ENCODE measurements at regions not wholly inside any gene's neighbourhood (a gene's known extent, or its start where the extent isn't known, plus 50 kb on each side); places are given as distances from the start of the nearest gene placed in this dataset.

DNA sequence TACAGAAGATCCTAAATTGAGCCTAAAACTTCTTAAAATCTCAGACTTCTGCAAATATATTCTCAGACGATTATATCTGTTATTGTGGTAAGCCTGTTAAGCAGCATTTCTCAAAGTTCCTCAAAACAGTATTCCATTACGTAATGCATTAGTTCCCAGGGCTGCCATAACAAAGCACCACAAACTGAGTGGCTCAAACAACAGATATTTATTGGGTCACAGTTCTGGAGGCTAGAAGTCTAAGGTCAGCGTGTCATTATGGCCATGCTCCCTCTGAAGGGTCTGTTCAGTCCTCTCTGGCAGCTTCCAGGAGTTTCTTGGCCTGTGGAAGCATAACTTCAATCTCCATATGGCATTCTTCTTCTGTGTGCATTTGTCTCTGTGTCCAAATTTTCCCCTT lies 103.5 kb upstream of the ST6GALNAC5 start:
- intact Hi-C loops (cut with DNase I), result no loop called here
- 67% methylated on average over 3 of the region's 3 CpGs for WGBS
- Histone ChIP-seq H3K4me3 (ENCODE audit: low read length) (no peak overlapping the region), H3K27ac (ENCODE audit: low read length) (no peak overlapping the region), H3K4me1 (ENCODE audit: control insufficient read depth, insufficient read depth, low read length) (no peaks in the 10 kb centered on the region), H3K9me3 (ENCODE audit: control insufficient read depth, low read length) (no peaks in the 10 kb centered on the region), H3K27me3 (ENCODE audit: control insufficient read depth, insufficient read depth) (no peaks in the 10 kb centered on the region)
- ATAC-seq (peak; percentile 18 to 40), DNase-seq (no peak)

DNA sequence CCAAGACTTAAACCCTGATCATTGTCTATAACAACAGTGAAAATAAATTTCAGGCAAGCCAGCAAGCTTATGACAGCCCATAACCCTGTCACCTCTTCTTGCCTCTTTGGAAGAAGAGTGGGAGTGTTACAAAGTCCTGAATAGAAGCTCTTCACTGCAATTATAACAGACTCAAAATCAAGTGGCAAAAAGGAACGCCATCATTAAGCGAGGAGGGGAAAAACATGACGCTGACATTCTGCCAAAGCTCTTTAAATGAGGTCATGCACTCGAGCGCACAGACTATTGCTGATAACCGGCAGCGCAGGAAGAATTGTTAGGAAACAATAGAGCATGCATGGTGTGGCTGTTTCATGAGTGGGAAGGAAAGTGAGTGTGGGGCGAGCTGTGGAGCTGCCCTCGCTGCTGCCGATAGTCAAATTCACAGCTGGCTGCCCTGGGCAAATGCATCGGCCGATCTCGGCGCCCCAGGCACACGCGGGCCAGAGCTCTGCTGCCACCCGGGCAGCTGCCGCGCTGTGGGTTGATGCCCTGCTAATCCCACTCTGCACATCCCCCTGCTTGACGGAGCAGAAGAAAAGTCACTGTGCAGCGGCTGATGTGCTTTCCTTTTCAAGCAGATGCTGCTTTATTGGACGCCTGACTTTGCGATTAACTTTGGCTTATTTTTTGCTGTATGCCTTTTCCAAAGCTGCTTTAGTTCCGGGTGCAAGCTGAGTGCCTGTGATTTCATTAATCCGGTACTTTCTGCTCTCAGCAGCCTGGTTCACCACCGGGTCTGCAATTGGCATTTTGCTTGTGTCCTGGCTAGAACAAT lies 102.4 kb upstream of the ST6GALNAC5 start:
- intact Hi-C loops (cut with DNase I), result no loop called here
- H3K27me3 ChIP-seq (ENCODE audit: control insufficient read depth, insufficient read depth), result no peaks in the 10 kb centered on the region
- H3K4me1 ChIP-seq (ENCODE audit: control insufficient read depth, insufficient read depth, low read length), result no peaks in the 10 kb centered on the region
- no peaks in the 10 kb centered on the region for H3K9me3 ChIP-seq (ENCODE audit: control insufficient read depth, low read length)
- WGBS, result 12% methylated on average over 26 of the region's 26 CpGs
- no peak overlapping the region for H3K27ac ChIP-seq (ENCODE audit: low read length)
- peak in 2 of 3 donors; percentile 49 to 66 for DNase-seq
- peak overlapping the region; percentile 25 for H3K4me3 ChIP-seq (ENCODE audit: low read length)
- ATAC-seq, result peak; percentile 84 to 87

DNA sequence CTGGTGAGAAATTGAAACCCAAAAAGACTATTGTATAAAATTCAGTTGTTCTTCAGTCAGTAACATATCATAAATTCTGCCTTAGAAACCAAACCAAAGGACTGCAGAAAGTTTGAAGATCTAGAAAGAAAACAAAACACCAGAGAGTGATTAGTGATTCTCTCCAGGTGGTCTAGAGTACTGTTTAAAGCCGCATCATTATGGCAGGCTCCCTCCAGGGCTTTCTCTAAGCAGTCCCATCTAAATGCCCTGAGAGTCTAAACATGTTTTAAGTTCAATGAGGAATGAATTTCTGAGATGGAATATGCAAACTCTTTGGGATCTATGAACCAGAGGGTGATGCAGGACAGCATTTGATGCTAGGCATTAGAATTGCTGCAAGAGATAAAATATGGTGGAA lies 100.9 kb upstream of the ST6GALNAC5 start:
- Histone ChIP-seq H3K4me3 (ENCODE audit: low read length) (no peak overlapping the region), H3K27me3 (ENCODE audit: control insufficient read depth, insufficient read depth) (no peaks in the 10 kb centered on the region), H3K4me1 (ENCODE audit: control insufficient read depth, insufficient read depth, low read length) (no peaks in the 10 kb centered on the region), H3K27ac (ENCODE audit: low read length) (no peak overlapping the region), H3K9me3 (ENCODE audit: control insufficient read depth, low read length) (no peaks in the 10 kb centered on the region)
- 90% methylated on average over 1 of the region's 1 CpG for WGBS
- ATAC-seq, result no peak
- intact Hi-C loops (cut with DNase I), result no loop called here
- no peak for DNase-seq

DNA sequence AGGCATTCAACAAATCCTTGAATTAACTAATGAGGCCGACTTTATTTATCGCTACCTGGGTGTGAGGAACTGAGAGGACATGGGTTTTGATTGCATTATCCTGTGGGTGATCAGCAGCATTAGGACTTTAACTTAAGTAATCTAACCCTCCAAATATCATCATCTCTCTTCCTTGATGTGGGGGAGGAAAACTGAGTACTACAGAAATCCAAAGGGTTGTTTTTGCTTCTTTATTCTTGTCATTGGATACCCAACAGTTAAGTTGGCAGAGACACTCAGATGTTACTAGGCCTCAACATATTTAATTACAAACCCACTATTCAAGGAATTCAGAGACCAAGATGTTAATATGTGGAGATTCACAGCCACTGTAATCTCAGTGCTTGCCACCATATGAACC lies 97.4 kb upstream of the ST6GALNAC5 start:
- no peaks in the 10 kb centered on the region for H3K4me1 ChIP-seq (ENCODE audit: control insufficient read depth, insufficient read depth, low read length)
- WGBS, result 92% methylated on average over 2 of the region's 2 CpGs
- no peaks in the 10 kb centered on the region for H3K27me3 ChIP-seq (ENCODE audit: control insufficient read depth, insufficient read depth)
- no peak overlapping the region for H3K27ac ChIP-seq (ENCODE audit: low read length)
- ATAC-seq, result no peak
- H3K4me3 ChIP-seq (ENCODE audit: low read length), result no peak overlapping the region
- H3K9me3 ChIP-seq (ENCODE audit: control insufficient read depth, low read length), result no peaks in the 10 kb centered on the region
- intact Hi-C loops (cut with DNase I), result no loop called here
- no peak for DNase-seq

DNA sequence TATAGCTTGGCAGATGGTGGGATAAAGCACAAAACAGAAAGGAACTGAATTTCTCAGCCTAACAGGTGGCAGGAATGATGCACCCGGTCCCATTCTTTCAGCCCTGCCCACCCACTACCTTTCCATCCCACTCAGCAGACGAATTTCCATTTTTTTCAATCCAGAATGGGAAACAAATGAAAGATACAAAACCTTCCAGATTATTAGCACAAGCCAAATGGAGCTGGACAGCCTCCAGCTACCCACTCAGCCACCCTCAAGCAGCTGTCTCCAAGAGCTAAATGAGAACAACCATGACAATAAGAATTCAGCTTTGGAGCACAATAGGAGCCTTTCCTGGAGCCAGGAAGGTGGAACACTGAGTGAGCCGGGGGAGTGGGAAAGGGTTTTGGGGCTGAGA lies 96.3 kb upstream of the ST6GALNAC5 start:
- H3K9me3 ChIP-seq (ENCODE audit: control insufficient read depth, low read length), result no peaks in the 10 kb centered on the region
- WGBS, result 30% methylated on average over 3 of the region's 3 CpGs
- H3K4me3 ChIP-seq (ENCODE audit: low read length), result no peak overlapping the region
- no peaks in the 10 kb centered on the region for H3K4me1 ChIP-seq (ENCODE audit: control insufficient read depth, insufficient read depth, low read length)
- intact Hi-C loops (cut with DNase I), result no loop called here
- no peak for ATAC-seq
- H3K27me3 ChIP-seq (ENCODE audit: control insufficient read depth, insufficient read depth), result no peaks in the 10 kb centered on the region
- DNase-seq, result no peak
- no peak overlapping the region for H3K27ac ChIP-seq (ENCODE audit: low read length)

DNA sequence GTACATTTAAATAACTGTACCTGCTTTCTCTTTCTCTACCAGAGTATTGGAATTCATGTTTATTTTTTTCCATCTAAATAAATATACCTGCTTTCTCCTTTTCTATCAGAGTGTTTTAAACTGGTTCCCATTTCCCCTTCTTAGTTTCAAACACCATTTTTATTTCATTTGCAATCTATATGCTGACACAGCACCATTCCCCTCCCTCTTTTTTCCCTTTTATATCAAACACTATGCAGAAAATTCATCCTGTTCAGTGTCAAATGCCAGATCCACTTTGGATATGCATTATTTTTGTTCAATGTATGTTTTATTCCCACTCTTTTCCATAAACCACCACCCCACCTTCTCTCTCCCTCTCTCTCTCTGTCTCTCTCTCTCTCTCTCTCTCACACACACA lies 85.8 kb upstream of the ST6GALNAC5 start:
- Histone ChIP-seq H3K4me3 (ENCODE audit: low read length) (no peak overlapping the region), H3K27ac (ENCODE audit: low read length) (no peak overlapping the region), H3K9me3 (ENCODE audit: control insufficient read depth, low read length) (no peaks in the 10 kb centered on the region), H3K27me3 (ENCODE audit: control insufficient read depth, insufficient read depth) (no peaks in the 10 kb centered on the region), H3K4me1 (ENCODE audit: control insufficient read depth, insufficient read depth, low read length) (no peaks in the 10 kb centered on the region)
- intact Hi-C loops (cut with DNase I), result no loop called here
- DNase-seq (no peak), ATAC-seq (no peak)

DNA sequence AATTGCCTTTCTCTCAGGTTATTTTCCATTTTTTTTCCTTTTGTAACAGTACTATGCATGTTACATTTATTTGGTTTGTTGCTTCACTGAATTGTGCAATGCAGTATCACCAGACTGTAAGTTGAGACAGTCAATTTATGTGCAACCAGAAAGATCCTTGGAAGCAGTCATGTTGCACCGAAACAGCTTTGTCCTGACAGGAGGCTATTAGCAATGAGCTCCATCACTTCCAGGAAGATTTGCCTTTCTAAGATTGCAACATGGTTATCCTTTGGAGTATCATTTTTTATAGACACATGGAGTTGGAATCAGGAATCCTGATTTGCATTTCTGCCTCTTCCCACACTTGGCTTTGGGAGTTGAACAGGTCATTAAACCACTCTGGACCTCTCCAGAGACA lies 84.5 kb upstream of the ST6GALNAC5 start:
- ATAC-seq, result no peak
- intact Hi-C loops (cut with DNase I), result no loop called here
- Histone ChIP-seq H3K4me3 (ENCODE audit: low read length) (no peak overlapping the region), H3K9me3 (ENCODE audit: control insufficient read depth, low read length) (no peaks in the 10 kb centered on the region), H3K27ac (ENCODE audit: low read length) (no peak overlapping the region), H3K4me1 (ENCODE audit: control insufficient read depth, insufficient read depth, low read length) (no peaks in the 10 kb centered on the region), H3K27me3 (ENCODE audit: control insufficient read depth, insufficient read depth) (no peaks in the 10 kb centered on the region)
- DNase-seq, result no peak
- 81% methylated on average over 1 of the region's 1 CpG for WGBS

DNA sequence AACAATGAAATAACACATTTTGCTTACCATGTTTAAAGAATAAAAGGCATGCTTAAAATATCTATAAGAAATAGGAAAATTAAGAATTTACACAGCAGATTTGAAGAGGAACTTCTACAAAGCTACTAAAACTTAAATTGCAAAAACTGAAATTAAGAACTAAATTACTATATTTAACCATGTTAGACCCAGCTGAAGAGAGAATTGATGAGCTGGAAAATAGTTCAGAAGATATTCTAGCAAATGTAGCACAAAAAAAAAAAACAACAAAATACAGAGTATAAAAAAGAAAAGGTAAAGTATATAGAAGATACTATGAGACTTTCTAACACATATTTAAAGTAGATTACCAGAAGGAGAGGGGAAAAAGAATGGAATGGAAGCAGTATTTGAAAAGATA lies 82.8 kb upstream of the ST6GALNAC5 start:
- Histone ChIP-seq H3K9me3 (ENCODE audit: control insufficient read depth, low read length) (no peaks in the 10 kb centered on the region), H3K27ac (ENCODE audit: low read length) (no peak overlapping the region), H3K4me3 (ENCODE audit: low read length) (no peak overlapping the region), H3K4me1 (ENCODE audit: control insufficient read depth, insufficient read depth, low read length) (no peaks in the 10 kb centered on the region), H3K27me3 (ENCODE audit: control insufficient read depth, insufficient read depth) (no peaks in the 10 kb centered on the region)
- ATAC-seq (no peak), DNase-seq (no peak)
- intact Hi-C loops (cut with DNase I), result no loop called here

DNA sequence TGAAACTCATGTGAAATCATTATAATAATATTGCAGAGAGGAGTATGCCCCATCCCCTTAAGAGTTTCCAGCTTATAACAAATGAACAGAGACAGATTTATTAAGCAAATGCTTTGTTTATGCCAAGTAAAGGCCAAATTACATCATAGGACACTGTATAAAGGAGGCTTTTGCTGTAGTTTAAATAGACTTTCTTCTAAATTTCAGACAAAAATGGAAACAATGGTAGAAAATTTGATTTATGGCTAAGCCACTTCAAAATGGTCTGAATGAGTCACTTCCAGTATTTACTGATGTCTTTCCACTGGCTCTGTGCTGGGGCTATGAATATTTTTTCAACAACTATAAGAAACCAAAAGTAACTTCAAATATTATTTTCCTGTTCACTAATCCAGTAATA lies 81.1 kb upstream of the ST6GALNAC5 start:
- H3K4me3 ChIP-seq (ENCODE audit: low read length), result no peak overlapping the region
- DNase-seq, result no peak
- no peak overlapping the region for H3K27ac ChIP-seq (ENCODE audit: low read length)
- no peak for ATAC-seq
- H3K27me3 ChIP-seq (ENCODE audit: control insufficient read depth, insufficient read depth), result no peaks in the 10 kb centered on the region
- intact Hi-C loops (cut with DNase I), result no loop called here
- H3K4me1 ChIP-seq (ENCODE audit: control insufficient read depth, insufficient read depth, low read length), result no peaks in the 10 kb centered on the region
- no peaks in the 10 kb centered on the region for H3K9me3 ChIP-seq (ENCODE audit: control insufficient read depth, low read length)

DNA sequence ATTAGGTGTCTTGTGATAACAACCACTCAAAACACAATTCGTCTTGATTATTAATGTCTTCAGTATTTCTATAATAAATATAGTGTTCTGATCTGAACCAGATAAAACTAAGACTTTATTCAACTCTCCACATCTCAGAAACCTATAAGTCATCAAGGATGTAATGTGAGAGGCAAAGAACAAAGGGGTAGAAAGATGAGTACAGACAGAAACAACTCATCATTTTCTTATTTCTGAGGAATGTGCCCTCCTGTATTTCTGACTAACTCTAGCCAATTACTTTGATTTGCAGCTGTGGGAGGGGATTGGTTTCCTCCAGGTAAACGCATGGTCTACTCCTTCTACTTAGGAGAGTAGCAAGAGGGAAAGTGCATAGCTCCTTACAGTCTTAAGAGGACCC lies 73.7 kb upstream of the ST6GALNAC5 start:
- intact Hi-C loops (cut with DNase I), result no loop called here
- Histone ChIP-seq H3K4me1 (ENCODE audit: control insufficient read depth, insufficient read depth, low read length) (no peaks in the 10 kb centered on the region), H3K4me3 (ENCODE audit: low read length) (no peak overlapping the region), H3K27me3 (ENCODE audit: control insufficient read depth, insufficient read depth) (no peaks in the 10 kb centered on the region), H3K27ac (ENCODE audit: low read length) (no peak overlapping the region), H3K9me3 (ENCODE audit: control insufficient read depth, low read length) (no peaks in the 10 kb centered on the region)
- DNase-seq, result no peak
- no peak for ATAC-seq
- WGBS, result 80% methylated on average over 2 of the region's 2 CpGs

DNA sequence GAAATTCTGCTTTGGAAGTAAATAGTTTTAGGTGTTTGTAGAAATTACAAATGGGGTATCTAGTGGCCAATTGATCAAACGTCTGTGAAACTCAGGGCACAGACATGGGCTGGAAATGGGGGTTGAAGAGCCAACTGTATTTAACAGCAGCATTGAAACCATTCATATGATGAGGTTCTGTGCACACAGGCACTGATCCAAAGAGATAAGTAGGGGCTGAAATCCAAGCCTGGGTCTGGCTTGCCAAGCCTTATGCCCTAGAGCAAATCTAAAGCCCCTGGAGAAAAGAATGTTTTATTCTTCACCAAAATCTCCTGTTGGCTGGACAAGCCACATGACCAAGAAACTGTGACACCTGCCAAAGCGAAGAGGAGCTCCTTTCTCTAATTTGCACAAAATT lies 67.6 kb upstream of the ST6GALNAC5 start:
- H3K9me3 ChIP-seq (ENCODE audit: control insufficient read depth, low read length), result no peaks in the 10 kb centered on the region
- H3K4me1 ChIP-seq (ENCODE audit: control insufficient read depth, insufficient read depth, low read length), result no peaks in the 10 kb centered on the region
- WGBS, result 46% methylated on average over 2 of the region's 2 CpGs
- DNase-seq (peak in 1 of 3 donors; percentile 55), ATAC-seq (peak in 1 of 2 donors; percentile 48)
- H3K27me3 ChIP-seq (ENCODE audit: control insufficient read depth, insufficient read depth), result no peaks in the 10 kb centered on the region
- intact Hi-C loops (cut with DNase I), result loop anchor here in 1 of 4 donors (5.0 kb wide), 1 partner anchor 33 kb away; no protein-coding TSS in a partner anchor
- H3K27ac ChIP-seq (ENCODE audit: low read length), result no peak overlapping the region
- no peak overlapping the region for H3K4me3 ChIP-seq (ENCODE audit: low read length)

DNA sequence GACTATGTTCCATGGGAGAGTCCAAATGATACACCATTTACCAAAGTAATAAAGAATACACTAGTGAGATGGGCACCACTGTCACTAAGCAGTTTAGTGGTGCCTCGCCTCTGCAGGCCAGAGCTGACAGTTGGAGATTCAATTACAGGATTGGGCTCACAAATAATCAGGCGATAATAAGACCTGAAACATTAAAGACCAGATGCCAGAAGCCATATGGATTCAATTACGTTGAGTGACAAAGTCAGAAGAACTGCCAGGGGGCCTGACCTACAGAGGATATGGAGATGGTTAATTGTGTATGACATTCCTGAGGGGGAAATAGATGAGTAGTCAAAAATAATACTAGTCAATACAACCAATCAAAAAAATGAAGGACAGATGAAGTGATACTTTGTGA lies 65.2 kb upstream of the ST6GALNAC5 start:
- intact Hi-C loops (cut with DNase I), result no loop called here
- H3K9me3 ChIP-seq (ENCODE audit: control insufficient read depth, low read length), result no peaks in the 10 kb centered on the region
- H3K4me3 ChIP-seq (ENCODE audit: low read length), result no peak overlapping the region
- DNase-seq (no peak), ATAC-seq (no peak)
- H3K27me3 ChIP-seq (ENCODE audit: control insufficient read depth, insufficient read depth), result no peaks in the 10 kb centered on the region
- no peak overlapping the region for H3K27ac ChIP-seq (ENCODE audit: low read length)
- no peaks in the 10 kb centered on the region for H3K4me1 ChIP-seq (ENCODE audit: control insufficient read depth, insufficient read depth, low read length)
- WGBS, result 81% methylated on average over 3 of the region's 3 CpGs
